ENCODE measurements at regions not wholly inside any gene's neighbourhood (a gene's known extent, or its start where the extent isn't known, plus 50 kb on each side); places are given as distances from the start of the nearest gene placed in this dataset.

- TF ChIP-seq ZBTB6 (tag by site-specific recombination; IDR thresholded peaks at IDR 0.05) (no peak), MYNN (tag by site-specific recombination; IDR thresholded peaks at IDR 0.05; ENCODE audit: borderline replicate concordance) (no peak), CTCF (tag by site-specific recombination; IDR thresholded peaks at IDR 0.05) (no peak), ZNF292 (tag by site-specific recombination; IDR thresholded peaks at IDR 0.05; ENCODE audit: borderline replicate concordance, low read depth) (no peak), ZNF449 (tag by site-specific recombination; IDR thresholded peaks at IDR 0.05) (no peak), ZSCAN4 (tag by site-specific recombination; IDR thresholded peaks at IDR 0.05) (no peak), ZBTB26 (tag by site-specific recombination; optimal IDR thresholded peaks at IDR 0.05) (no peak), ZNF792 (tag by site-specific recombination; IDR thresholded peaks at IDR 0.05) (no peak), GLI2 (tag by site-specific recombination; IDR thresholded peaks at IDR 0.05; ENCODE audit: borderline replicate concordance, low read depth) (no peak)
Measured at GRCh38 chr21:38144193-38144592, 112.6 kb upstream of the KCNJ15 start (continued).

GRCh38 chr21:38145104-38145503, 111.7 kb upstream of the KCNJ15 start:
- Histone ChIP-seq H3K27ac (ENCODE audit: extremely low read depth, low read depth, low read length) (no peak overlapping the region), H3K4me1 (ENCODE audit: control insufficient read depth, insufficient read depth, low read length) (peaks cover 6% of the 10 kb centered on the region)

GRCh38 chr21:38147391-38147790, 109.4 kb upstream of the KCNJ15 start:
- CTCF ChIA-PET = interaction anchor here (0.6 to 1.5 kb wide), 4 partner anchors 8 to 446 kb away, joined by 3 to 4 read pairs (median 3); no protein-coding TSS in a partner anchor
- Histone ChIP-seq H3K4me3 (ENCODE audit: low read depth, low read length) (no peak overlapping the region), H3K9me3 (ENCODE audit: control insufficient read depth, insufficient read depth, low read depth, low read length) (no peaks in the 10 kb centered on the region), H3K27ac (ENCODE audit: extremely low read depth, low read depth, low read length) (no peak overlapping the region), H3K36me3 (ENCODE audit: control insufficient read depth in 2 of 2, insufficient read depth in 1 of 2, low read length in 2 of 2) (no peaks in the 10 kb centered on the region), H3K4me1 (ENCODE audit: control insufficient read depth, insufficient read depth, low read length) (no peaks in the 10 kb centered on the region)
- TF ChIP-seq GLIS2 (tag by site-specific recombination; IDR thresholded peaks at IDR 0.05) = no peak
- TF ChIP-seq ZNF776 (tag by site-specific recombination; IDR thresholded peaks at IDR 0.05; ENCODE audit: borderline replicate concordance) = no peak
- no peak for TF ChIP-seq ZNF670 (tag by site-specific recombination; IDR thresholded peaks at IDR 0.05; ENCODE audit: low read depth)
- TF ChIP-seq GFI1B (tag by site-specific recombination; IDR thresholded peaks at IDR 0.05) = no peak
- POLR2A ChIA-PET = no interaction called here

More at GRCh38 chr21:38145104-38145503, 111.7 kb upstream of the KCNJ15 start:
- ChIA-PET POLR2A (no interaction called here), CTCF (no interaction called here)
- H3K9me3 ChIP-seq (ENCODE audit: control insufficient read depth, insufficient read depth, low read depth, low read length) = no peaks in the 10 kb centered on the region; the same call in 1 of the 2 replicates
- H3K4me3 ChIP-seq (ENCODE audit: low read depth, low read length) = no peak overlapping the region
- no peaks in the 10 kb centered on the region for H3K36me3 ChIP-seq (ENCODE audit: control insufficient read depth in 2 of 2, insufficient read depth in 1 of 2, low read length in 2 of 2)
- TF ChIP-seq ZSCAN5A (tag by site-specific recombination; IDR thresholded peaks at IDR 0.05) (no peak), SETDB1 (IDR thresholded peaks at IDR 0.05; ENCODE audit: insufficient read length, low read length) (peak; percentile 17)
